Liver (tissue), 8 donors: ENCODE measurements at regions not wholly inside any gene's neighbourhood (a gene's known extent, or its start where the extent isn't known, plus 50 kb on each side); places are given as distances from the start of the nearest gene placed in this dataset.

Experiments
- DNase-seq: peaks from one replicate; pipeline ENCODE4 v3.0.0-alpha.2; 2017; ENCODE audit warnings: low spot score
- H3K27ac ChIP-seq, 2 donors: one replicate each; pipeline ENCODE4 v1.7.0; 2013; ENCODE audit warnings: inconsistent platforms in 2 of 2, low read length in 2 of 2, control low read depth in 1 of 2, low read depth in 1 of 2, mild to moderate bottlenecking in 1 of 2
- H3K27me3 ChIP-seq, 4 donors: one replicate each; pipeline versions ENCODE4 v1.6.1 to v1.7.0; 2013; ENCODE audit warnings: low read length in 3 of 4, inconsistent platforms in 1 of 4, mild to moderate bottlenecking in 1 of 4, moderate library complexity in 1 of 4; ENCODE audit not compliant: control insufficient read depth in 4 of 4, insufficient read depth in 4 of 4
- H3K36me3 ChIP-seq, 4 donors: one replicate each; pipeline versions ENCODE4 v1.6.1 to v1.7.0; 2013; ENCODE audit warnings: low read length in 3 of 4, mild to moderate bottlenecking in 3 of 4, low read depth in 1 of 4, moderate library complexity in 1 of 4; ENCODE audit not compliant: control insufficient read depth in 4 of 4, insufficient read depth in 3 of 4
- H3K4me1 ChIP-seq, 4 donors: one replicate each; pipeline versions ENCODE4 v1.6.1 to v1.7.0; 2013; ENCODE audit warnings: low read length in 3 of 4, mild to moderate bottlenecking in 3 of 4, moderate library complexity in 1 of 4; ENCODE audit not compliant: control insufficient read depth in 4 of 4, insufficient read depth in 4 of 4
- H3K4me3 ChIP-seq, 3 donors: one replicate each; pipeline versions ENCODE4 v1.6.1 to v1.7.0; 2013; ENCODE audit warnings: low read length in 3 of 3, control low read depth in 1 of 3, low read depth in 1 of 3, mild to moderate bottlenecking in 1 of 3
- H3K9ac ChIP-seq, 2 donors: one replicate each; pipeline ENCODE4 v1.7.0; 2013; ENCODE audit warnings: low read length in 2 of 2, mild to moderate bottlenecking in 2 of 2, moderate library complexity in 2 of 2, control low read depth in 1 of 2, low read depth in 1 of 2
- H3K9me3 ChIP-seq, 4 donors: one replicate each; pipeline versions ENCODE4 v1.6.1 to v1.7.0; 2013; ENCODE audit warnings: low read length in 3 of 4; ENCODE audit not compliant: control insufficient read depth in 4 of 4
- ATF3 ChIP-seq: IDR thresholded peaks from 2 replicates; pipeline ENCODE4 v1.6.1; 2016; ENCODE audit warnings: antibody characterized with exemption
- EGR1 ChIP-seq, 2 donors: IDR thresholded peaks; 2 replicates each; pipeline ENCODE4 v1.6.1; 2016 to 2018; ENCODE audit warnings: antibody characterized with exemption in 2 of 2, low read depth in 2 of 2
- FOXA1 ChIP-seq: IDR thresholded peaks from 2 replicates; pipeline ENCODE4 v1.6.1; 2016; ENCODE audit warnings: antibody characterized with exemption
- FOXA2 ChIP-seq: IDR thresholded peaks from 2 replicates; pipeline ENCODE4 v1.6.1; 2016; ENCODE audit warnings: antibody characterized with exemption
- GABPA ChIP-seq, 2 donors: IDR thresholded peaks in 1 of 2; conservative IDR thresholded peaks in 1 of 2; 2 replicates each; pipeline ENCODE4 v1.6.1; 2016; ENCODE audit warnings: antibody characterized with exemption in 2 of 2, mild to moderate bottlenecking in 1 of 2, moderate library complexity in 1 of 2
- HNF4A ChIP-seq, 2 donors: conservative IDR thresholded peaks; 2 replicates each; pipeline ENCODE4 v1.6.1; 2016; ENCODE audit warnings: antibody characterized with exemption in 2 of 2, mild to moderate bottlenecking in 2 of 2
- JUND ChIP-seq, 2 donors: IDR thresholded peaks; 2 replicates each; pipeline ENCODE4 v1.6.1; 2016; ENCODE audit warnings: antibody characterized with exemption in 2 of 2
- NR2F2 ChIP-seq: IDR thresholded peaks from 2 replicates; pipeline ENCODE4 v1.6.1; 2016; ENCODE audit warnings: antibody characterized with exemption
- RAD21 ChIP-seq, 2 donors: IDR thresholded peaks; 2 replicates each; pipeline ENCODE4 v1.6.1; 2016; ENCODE audit warnings: antibody characterized with exemption in 2 of 2, mild to moderate bottlenecking in 2 of 2
- REST ChIP-seq: IDR thresholded peaks from 2 replicates; pipeline ENCODE4 v1.6.1; 2016; ENCODE audit warnings: antibody characterized with exemption, mild to moderate bottlenecking
- RXRA ChIP-seq, 2 donors: IDR thresholded peaks; 2 replicates each; pipeline ENCODE4 v1.6.1; 2017 to 2018; ENCODE audit warnings: antibody characterized with exemption in 2 of 2, mild to moderate bottlenecking in 1 of 2
- SP1 ChIP-seq: IDR thresholded peaks from 2 replicates; pipeline ENCODE4 v1.6.1; 2018; ENCODE audit warnings: antibody characterized with exemption, mild to moderate bottlenecking
- TAF1 ChIP-seq: conservative IDR thresholded peaks from 2 replicates; pipeline ENCODE4 v1.6.1; 2016; ENCODE audit warnings: antibody characterized with exemption, mild to moderate bottlenecking
- YY1 ChIP-seq: IDR thresholded peaks from 2 replicates; pipeline ENCODE4 v1.6.1; 2016; ENCODE audit warnings: antibody characterized with exemption, mild to moderate bottlenecking
- WGBS: extraction: QIAGEN DNeasy Blood & Tissue Kit; methylation state at CpG from one replicate; pipeline ENCODE4 v1.1.7; 2013; 5-methylcytosine and 5-hydroxymethylcytosine counted together
- TF ChIP-seq, protein P1 (sequence below): fragments of 150-350 bp; IDR thresholded peaks from 2 replicates; pipeline ENCODE4 v1.5.1; 2017; ENCODE audit warnings: improper control_type of control experiment, low read depth, low read length; ENCODE audit not compliant: missing input control
- donor health status: healthy.
- donor health status: healthy.
- donor health status: healthy.
- donor health status: healthy.
- donor health status: healthy.

GRCh38 chr6:125434760-125435159, 133.0 kb upstream of the HDDC2 start:
- peaks cover 0 to 2% (median 0%) of the 10 kb centered on the region in 4 donors for H3K27me3 ChIP-seq
- DNase-seq = no peak
- no peaks in the 10 kb centered on the region for H3K9me3 ChIP-seq
- no peak overlapping the region for H3K9ac ChIP-seq
- no peak overlapping the region for H3K27ac ChIP-seq
- TF ChIP-seq ATF3 (no peak), EGR1 (IDR thresholded peaks at IDR 0.05; ENCODE audit: low read depth in 2 of 2) (no peak), RXRA (IDR thresholded peaks at IDR 0.05) (no peak), TAF1 (no peak), HNF4A (conservative IDR thresholded peaks at IDR 0.05) (no peak), FOXA1 (no peak), RAD21 (IDR thresholded peaks at IDR 0.05) (no peak), GABPA (IDR thresholded peaks at IDR 0.05 in 1 of 2, conservative IDR thresholded peaks at IDR 0.05 in 1 of 2) (no peak), YY1 (no peak), REST (no peak), SP1 (no peak), FOXA2 (no peak), JUND (IDR thresholded peaks at IDR 0.05) (no peak)
- H3K4me1 ChIP-seq = no peaks in the 10 kb centered on the region
- 89% methylated on average over 2 of the region's 2 CpGs for WGBS
- no peak overlapping the region for H3K4me3 ChIP-seq
- no peaks in the 10 kb centered on the region for H3K36me3 ChIP-seq

DNA sequence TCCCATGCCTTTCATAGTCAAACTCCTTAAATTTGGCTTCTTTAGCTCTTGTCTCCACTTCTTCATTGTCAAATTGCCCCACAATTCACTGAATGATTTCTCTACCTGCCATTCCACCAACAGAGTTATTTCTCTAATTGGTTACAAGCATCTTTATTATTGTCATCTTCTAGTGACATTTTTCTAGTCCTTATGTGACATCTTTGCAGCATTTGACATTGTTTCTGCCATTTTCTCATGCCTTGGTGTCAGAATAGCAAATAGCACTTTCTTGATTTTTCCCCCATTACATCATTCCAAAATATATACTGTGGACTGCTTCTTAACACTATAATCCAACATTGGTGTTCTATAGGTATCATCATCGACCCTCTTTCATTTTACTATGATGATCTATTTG, 137.7 kb upstream of the HDDC2 start:
- H3K4me3 ChIP-seq = no peak overlapping the region
- DNase-seq = no peak
- WGBS = 87% methylated on average over 1 of the region's 1 CpG
- H3K9me3 ChIP-seq = no peaks in the 10 kb centered on the region
- H3K4me1 ChIP-seq = no peaks in the 10 kb centered on the region
- no peaks in the 10 kb centered on the region for H3K36me3 ChIP-seq
- TF ChIP-seq NR2F2 = no peak
- TF ChIP-seq YY1 = no peak
- no peak for TF ChIP-seq RXRA (IDR thresholded peaks at IDR 0.05)
- TF ChIP-seq FOXA2 = no peak
- no peak for TF ChIP-seq ATF3
- peaks cover 0 to 2% (median 0%) of the 10 kb centered on the region in 4 donors for H3K27me3 ChIP-seq
- H3K27ac ChIP-seq = no peak overlapping the region
- no peak overlapping the region for H3K9ac ChIP-seq

GRCh38 chr6:125444006-125444923, 142.5 kb upstream of the HDDC2 start:
- 61% methylated on average over 16 of the region's 16 CpGs for WGBS
- H3K27me3 ChIP-seq = peaks cover 0 to 3% (median 0%) of the 10 kb centered on the region in 4 donors
- H3K9me3 ChIP-seq = peaks cover 0 to 3% (median 0%) of the 10 kb centered on the region in 4 donors
- peak overlapping the region in 1 of 2 donors; percentile 49 for H3K27ac ChIP-seq
- DNase-seq = peak; percentile 35
- no peak overlapping the region for H3K4me3 ChIP-seq
- H3K4me1 ChIP-seq = no peaks in the 10 kb centered on the region
- TF ChIP-seq, protein P1, sequence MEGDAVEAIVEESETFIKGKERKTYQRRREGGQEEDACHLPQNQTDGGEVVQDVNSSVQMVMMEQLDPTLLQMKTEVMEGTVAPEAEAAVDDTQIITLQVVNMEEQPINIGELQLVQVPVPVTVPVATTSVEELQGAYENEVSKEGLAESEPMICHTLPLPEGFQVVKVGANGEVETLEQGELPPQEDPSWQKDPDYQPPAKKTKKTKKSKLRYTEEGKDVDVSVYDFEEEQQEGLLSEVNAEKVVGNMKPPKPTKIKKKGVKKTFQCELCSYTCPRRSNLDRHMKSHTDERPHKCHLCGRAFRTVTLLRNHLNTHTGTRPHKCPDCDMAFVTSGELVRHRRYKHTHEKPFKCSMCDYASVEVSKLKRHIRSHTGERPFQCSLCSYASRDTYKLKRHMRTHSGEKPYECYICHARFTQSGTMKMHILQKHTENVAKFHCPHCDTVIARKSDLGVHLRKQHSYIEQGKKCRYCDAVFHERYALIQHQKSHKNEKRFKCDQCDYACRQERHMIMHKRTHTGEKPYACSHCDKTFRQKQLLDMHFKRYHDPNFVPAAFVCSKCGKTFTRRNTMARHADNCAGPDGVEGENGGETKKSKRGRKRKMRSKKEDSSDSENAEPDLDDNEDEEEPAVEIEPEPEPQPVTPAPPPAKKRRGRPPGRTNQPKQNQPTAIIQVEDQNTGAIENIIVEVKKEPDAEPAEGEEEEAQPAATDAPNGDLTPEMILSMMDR = no peak
- TF ChIP-seq RXRA (IDR thresholded peaks at IDR 0.05) = peak; percentile 46 to 64
- TF ChIP-seq NR2F2 = peak; percentile 97
- TF ChIP-seq RAD21 (IDR thresholded peaks at IDR 0.05) = peak in 1 of 2 donors; percentile 15
- TF ChIP-seq SP1 = no peak
- no peak overlapping the region for H3K9ac ChIP-seq
- H3K36me3 ChIP-seq = no peaks in the 10 kb centered on the region
